GM10248 (cell line): ENCODE measurements at regions not wholly inside any gene's neighbourhood (a gene's known extent, or its start where the extent isn't known, plus 50 kb on each side); places are given as distances from the start of the nearest gene placed in this dataset.

ENCODE experiments used
- CTCF ChIA-PET: fragments of 300-600 bp; sonication (Branson Sonifier 250); formaldehyde crosslinking; extraction: SDS; loops from one replicate; lab custom pipeline; 2021; ENCODE audit warnings: antibody characterized with exemption; lab: Yijun Ruan, JAX
- POLR2A ChIA-PET: fragments of 350-650 bp; sonication (Branson Sonifier 250); formaldehyde crosslinking; extraction: SDS; loops from one replicate; lab custom pipeline; 2020; ENCODE audit warnings: antibody characterized with exemption; lab: Yijun Ruan, JAX
- DNase-seq: peaks from one replicate; pipeline ENCODE4 v3.0.0; 2012; ENCODE audit errors: extremely low spot score
- TF ChIP-seq, protein P1 (sequence below): IDR thresholded peaks from 2 replicates; pipeline ENCODE4 v1.5.1; 2012; ENCODE audit warnings: mild to moderate bottlenecking, low read depth; ENCODE audit errors: extremely low read depth, missing control alignments, control extremely low read depth

GRCh38 chr2:163799807-163800206, 64.0 kb upstream of the FIGN start:
- DNase-seq = no peak
- POLR2A ChIA-PET = no interaction called here
- CTCF ChIA-PET = interaction anchor here (1.3 kb wide), 1 partner anchor 12 kb away, joined by 4 read pairs; no protein-coding TSS in a partner anchor
- TF ChIP-seq, protein P1, sequence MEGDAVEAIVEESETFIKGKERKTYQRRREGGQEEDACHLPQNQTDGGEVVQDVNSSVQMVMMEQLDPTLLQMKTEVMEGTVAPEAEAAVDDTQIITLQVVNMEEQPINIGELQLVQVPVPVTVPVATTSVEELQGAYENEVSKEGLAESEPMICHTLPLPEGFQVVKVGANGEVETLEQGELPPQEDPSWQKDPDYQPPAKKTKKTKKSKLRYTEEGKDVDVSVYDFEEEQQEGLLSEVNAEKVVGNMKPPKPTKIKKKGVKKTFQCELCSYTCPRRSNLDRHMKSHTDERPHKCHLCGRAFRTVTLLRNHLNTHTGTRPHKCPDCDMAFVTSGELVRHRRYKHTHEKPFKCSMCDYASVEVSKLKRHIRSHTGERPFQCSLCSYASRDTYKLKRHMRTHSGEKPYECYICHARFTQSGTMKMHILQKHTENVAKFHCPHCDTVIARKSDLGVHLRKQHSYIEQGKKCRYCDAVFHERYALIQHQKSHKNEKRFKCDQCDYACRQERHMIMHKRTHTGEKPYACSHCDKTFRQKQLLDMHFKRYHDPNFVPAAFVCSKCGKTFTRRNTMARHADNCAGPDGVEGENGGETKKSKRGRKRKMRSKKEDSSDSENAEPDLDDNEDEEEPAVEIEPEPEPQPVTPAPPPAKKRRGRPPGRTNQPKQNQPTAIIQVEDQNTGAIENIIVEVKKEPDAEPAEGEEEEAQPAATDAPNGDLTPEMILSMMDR = no peak

GRCh38 chr2:163794635-163795034, 58.8 kb upstream of the FIGN start:
- TF ChIP-seq, protein P1 = no peak
- CTCF ChIA-PET = interaction anchor here (1.9 kb wide), 1 partner anchor 8 kb away, joined by 4 read pairs; no protein-coding TSS in a partner anchor
- DNase-seq = no peak
- POLR2A ChIA-PET = no interaction called here
